OCI-LY7 (cell line): ENCODE measurements at regions not wholly inside any gene's neighbourhood (a gene's known extent, or its start where the extent isn't known, plus 50 kb on each side); places are given as distances from the start of the nearest gene placed in this dataset.

ENCODE experiments used
- BruUV-seq: library from RNA; stranded (reverse); fragments of 400-500 nt; replicated peaks from 2 replicates; lab custom pipeline; 2021; lab: Mats Ljungman, UMichigan
- CTCF ChIA-PET: fragments of 300-600 bp; sonication (Branson Sonifier 250); formaldehyde crosslinking; loops from one replicate; lab custom pipeline; 2022; ENCODE audit warnings: antibody characterized with exemption; ENCODE audit not compliant: unreplicated experiment; lab: Charles Lee
- POLR2A ChIA-PET: fragments of 300-600 bp; sonication (Branson Sonifier 250); formaldehyde crosslinking; loops from one replicate; lab custom pipeline; 2022; ENCODE audit warnings: antibody characterized with exemption; lab: Charles Lee
- DNase-seq: peaks from one replicate; pipeline ENCODE4 v3.0.0-alpha.2; 2015; ENCODE audit warnings: low spot score
- H2AFZ ChIP-seq: fragments of 200-600 bp; sonication (generic), shearing (Covaris generic); 2 replicates; pipeline ENCODE4 v1.6.1; 2014; ENCODE audit warnings: mild to moderate bottlenecking, antibody characterized with exemption, low read length, moderate library complexity
- H3K27ac ChIP-seq: fragments of 200-600 bp; sonication (generic); 2 replicates; pipeline ENCODE4 v1.5.1; 2014; ENCODE audit warnings: mixed run types, low read depth, mild to moderate bottlenecking, moderate library complexity, low read length, inconsistent platforms; ENCODE audit not compliant: poor library complexity, severe bottlenecking
- H3K36me3 ChIP-seq: fragments of 200-600 bp; sonication (generic); 2 replicates; pipeline ENCODE4 v1.6.1; 2014; ENCODE audit warnings: mild to moderate bottlenecking, antibody characterized with exemption, low read length, moderate library complexity, mixed read lengths; ENCODE audit not compliant: insufficient read depth
- H3K4me1 ChIP-seq: fragments of 200-600 bp; sonication (generic); 2 replicates; pipeline ENCODE4 v1.5.1; 2014; ENCODE audit warnings: mild to moderate bottlenecking, low read length; ENCODE audit not compliant: insufficient read depth, poor library complexity, severe bottlenecking
- H3K4me2 ChIP-seq: fragments of 200-600 bp; sonication (generic); 2 replicates; pipeline ENCODE4 v1.6.1; 2014; ENCODE audit warnings: mild to moderate bottlenecking, low read length
- H3K4me3 ChIP-seq: fragments of 200-600 bp; sonication (generic); 2 replicates; pipeline ENCODE4 v1.5.1; 2014; ENCODE audit warnings: mild to moderate bottlenecking, low read depth, low read length; ENCODE audit not compliant: poor library complexity, severe bottlenecking
- H3K79me2 ChIP-seq: fragments of 200-600 bp; sonication (generic); 2 replicates; pipeline ENCODE4 v1.6.1; 2016; ENCODE audit warnings: low read depth, mild to moderate bottlenecking, low read length, moderate library complexity, mixed read lengths; ENCODE audit not compliant: insufficient read depth
- H3K9me2 ChIP-seq: fragments of 200-600 bp; sonication (generic); 2 replicates; pipeline ENCODE4 v1.6.1; 2016; ENCODE audit warnings: mild to moderate bottlenecking, low read length, mixed read lengths; ENCODE audit not compliant: insufficient read depth
- H3K9me3 ChIP-seq: fragments of 200-600 bp; sonication (generic); 2 replicates; pipeline ENCODE4 v1.6.1; 2014; ENCODE audit warnings: mild to moderate bottlenecking, mixed run types, low read length, mixed read lengths
- H4K20me1 ChIP-seq: fragments of 200-600 bp; sonication (generic); 2 replicates; pipeline ENCODE4 v1.6.1; 2014; ENCODE audit warnings: mild to moderate bottlenecking, antibody characterized with exemption, low read length, moderate library complexity, mixed read lengths; ENCODE audit not compliant: insufficient read depth
- CTCF ChIP-seq: fragments of 200-600 bp; sonication (generic); conservative IDR thresholded peaks from 2 replicates; pipeline ENCODE4 v1.5.1; 2014; ENCODE audit warnings: mild to moderate bottlenecking, antibody characterized with exemption, low read length, moderate library complexity, mixed read lengths
- EZH2phosphoT487 ChIP-seq: fragments of 200-600 bp; sonication (generic); IDR thresholded peaks from 2 replicates; pipeline ENCODE4 v1.6.1; 2018; ENCODE audit warnings: low read depth, borderline replicate concordance, mild to moderate bottlenecking, mixed run types, antibody characterized with exemption, low read length, moderate library complexity, mixed read lengths
- intact Hi-C: fragments of 100-400 bp; cut with micrococcal nuclease; formaldehyde crosslinking; loops from one replicate; pipeline ENCODE4 v1.10.0; 2022; ENCODE audit not compliant: unreplicated experiment

- Histone ChIP-seq H4K20me1 (no peaks in the 10 kb centered on the region), H3K9me2 (no peaks in the 10 kb centered on the region), H3K36me3 (no peaks in the 10 kb centered on the region), H3K27ac (no peak overlapping the region), H3K4me1 (no peaks in the 10 kb centered on the region), H3K79me2 (no peaks in the 10 kb centered on the region), H3K4me2 (no peak overlapping the region), H3K4me3 (no peak overlapping the region), H3K9me3 (no peaks in the 10 kb centered on the region), H2AFZ (no peak overlapping the region)
- intact Hi-C loops = no loop called here
- no peak for DNase-seq
- CTCF ChIA-PET = no interaction called here
- TF ChIP-seq EZH2phosphoT487 (no peak), CTCF (no peak)
- BruUV-seq = no TSS peak
- POLR2A ChIA-PET = no interaction called here
These were observed 615.3 kb downstream of the TFAP2A start for GRCh38 chr6:9799582-9799981.

- ChIA-PET CTCF (no interaction called here), POLR2A (interaction anchor here (0.6 kb wide), 1 partner anchor 120 kb away, joined by 3 read pairs; no protein-coding TSS in a partner anchor)
- H2AFZ ChIP-seq = no peak overlapping the region
- no peak overlapping the region for H3K27ac ChIP-seq
- no peak overlapping the region for H3K4me2 ChIP-seq
- BruUV-seq = no TSS peak
- intact Hi-C loops = no loop called here
- H3K4me3 ChIP-seq = no peak overlapping the region
- no peaks in the 10 kb centered on the region for H4K20me1 ChIP-seq
- no peaks in the 10 kb centered on the region for H3K9me3 ChIP-seq
- no peaks in the 10 kb centered on the region for H3K79me2 ChIP-seq
- no peak for DNase-seq
- TF ChIP-seq EZH2phosphoT487 (no peak), CTCF (no peak)
- no peaks in the 10 kb centered on the region for H3K4me1 ChIP-seq
- no peaks in the 10 kb centered on the region for H3K9me2 ChIP-seq
- no peaks in the 10 kb centered on the region for H3K36me3 ChIP-seq
These were observed 618.0 kb downstream of the TFAP2A start for GRCh38 chr6:9796827-9797226.

- Histone ChIP-seq H3K27ac (no peak overlapping the region), H4K20me1 (no peaks in the 10 kb centered on the region), H3K4me1 (no peaks in the 10 kb centered on the region), H3K4me3 (no peak overlapping the region), H3K4me2 (no peak overlapping the region), H2AFZ (no peak overlapping the region), H3K9me2 (no peaks in the 10 kb centered on the region), H3K36me3 (no peaks in the 10 kb centered on the region), H3K9me3 (no peaks in the 10 kb centered on the region), H3K79me2 (no peaks in the 10 kb centered on the region)
- intact Hi-C loops = no loop called here
- no TSS peak for BruUV-seq
- ChIA-PET POLR2A (no interaction called here), CTCF (no interaction called here)
- DNase-seq = no peak
- no peak for TF ChIP-seq EZH2phosphoT487
- no peak for TF ChIP-seq CTCF
These were observed 619.0 kb downstream of the TFAP2A start for GRCh38 chr6:9795880-9796279.
